ENCODE measurements at regions not wholly inside any gene's neighbourhood (a gene's known extent, or its start where the extent isn't known, plus 50 kb on each side); places are given as distances from the start of the nearest gene placed in this dataset.

DNA sequence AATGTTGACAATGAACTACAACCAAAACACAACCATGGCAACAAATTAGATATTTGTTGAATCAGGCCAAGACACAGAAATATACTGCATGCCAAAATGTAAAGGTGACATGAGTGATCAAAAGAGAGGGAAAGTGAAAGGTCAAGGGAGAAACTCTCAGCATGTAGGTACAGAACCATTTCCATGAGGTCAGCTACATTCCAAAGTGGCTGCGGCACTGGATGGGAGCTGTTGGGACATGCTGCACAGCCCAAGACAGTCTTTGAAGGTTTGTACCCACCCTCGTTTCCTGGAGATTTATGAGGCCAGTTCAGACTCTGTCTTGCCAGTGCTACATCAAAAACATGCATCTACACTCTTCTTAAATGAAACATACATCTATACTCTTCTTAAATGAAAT, 579.9 kb downstream of the BMP2 start:
- DNase-seq (ENCODE audit: low spot score), result no peak

DNA sequence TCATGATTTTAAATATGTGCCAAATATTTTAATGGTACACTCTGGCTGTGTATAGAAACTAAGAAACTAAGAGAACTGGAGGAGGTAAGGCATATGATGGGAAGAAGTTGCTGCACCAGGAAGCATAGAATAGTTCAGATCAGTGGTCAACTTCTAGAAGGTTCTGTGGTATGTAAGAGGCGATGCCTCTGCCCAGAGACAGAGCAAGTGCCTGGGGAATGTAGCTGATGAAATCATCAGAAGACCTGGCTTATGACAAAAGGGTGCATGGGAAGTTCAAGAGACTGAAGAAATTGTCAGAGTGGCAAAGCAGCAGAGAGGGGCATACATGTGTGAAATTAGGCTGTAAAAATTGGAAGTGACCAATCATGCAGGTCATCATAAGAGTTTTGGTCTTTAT, 580.8 kb downstream of the BMP2 start:
- no peak for DNase-seq (ENCODE audit: low spot score)

DNA sequence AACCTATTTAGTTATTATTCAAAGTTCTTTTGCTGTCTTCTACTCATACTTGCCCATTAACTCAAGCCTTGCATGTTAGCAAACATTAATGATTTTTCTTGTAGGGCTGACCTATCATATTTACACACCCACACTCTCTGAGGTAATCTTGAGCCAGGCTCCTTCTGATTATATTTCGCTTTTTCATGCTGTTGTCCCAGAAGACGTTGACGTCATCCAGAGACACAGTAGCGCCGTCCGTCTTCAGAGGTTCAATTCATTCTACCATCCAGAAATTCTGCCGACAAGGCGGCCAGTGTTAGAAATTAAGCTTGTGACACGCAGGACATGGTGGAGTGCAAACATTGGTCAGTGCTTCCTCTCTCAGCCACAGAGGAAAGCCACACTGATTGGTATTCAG, 584.7 kb downstream of the BMP2 start:
- no peak for DNase-seq (ENCODE audit: low spot score)

DNA sequence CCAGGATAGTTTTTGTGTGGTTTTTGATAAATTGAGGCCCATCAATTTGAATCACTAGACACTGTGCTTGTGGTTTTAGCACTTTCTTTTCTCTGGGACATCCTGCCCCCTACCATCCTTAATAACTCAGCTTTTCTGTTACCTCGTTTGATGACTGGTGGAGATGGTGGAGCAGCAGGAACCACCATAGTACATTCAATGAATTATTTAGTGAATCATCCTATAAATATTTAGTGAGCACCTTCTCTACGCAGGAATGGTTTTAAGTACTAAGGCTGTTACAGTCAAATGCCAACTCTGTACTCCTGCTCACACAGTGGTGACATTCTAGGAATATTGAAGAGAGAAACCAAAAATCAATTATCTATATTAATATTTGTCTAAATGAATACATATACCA, 585.2 kb downstream of the HAO1 start:
- DNase-seq (ENCODE audit: low spot score), result no peak

DNA sequence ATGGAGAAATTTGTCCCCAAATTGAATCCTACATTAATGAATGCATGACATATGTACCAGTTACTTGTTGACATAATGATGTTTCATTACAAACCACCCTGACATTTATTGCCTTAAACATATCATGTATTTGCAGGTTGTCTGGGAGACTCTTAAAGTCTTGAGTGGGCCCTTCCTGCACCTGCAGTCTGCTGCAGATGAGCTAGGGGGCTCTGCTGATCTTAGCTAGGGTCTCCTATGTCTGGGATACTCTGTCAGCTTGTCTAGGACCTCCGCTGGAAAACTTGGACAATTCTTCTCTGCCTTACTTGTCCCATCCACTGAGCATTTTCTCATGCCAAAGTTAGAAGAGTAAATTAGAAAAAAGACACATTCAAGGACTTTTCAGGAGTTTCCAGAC, 581.6 kb downstream of the HAO1 start:
- no peak for DNase-seq (ENCODE audit: low spot score)

DNA sequence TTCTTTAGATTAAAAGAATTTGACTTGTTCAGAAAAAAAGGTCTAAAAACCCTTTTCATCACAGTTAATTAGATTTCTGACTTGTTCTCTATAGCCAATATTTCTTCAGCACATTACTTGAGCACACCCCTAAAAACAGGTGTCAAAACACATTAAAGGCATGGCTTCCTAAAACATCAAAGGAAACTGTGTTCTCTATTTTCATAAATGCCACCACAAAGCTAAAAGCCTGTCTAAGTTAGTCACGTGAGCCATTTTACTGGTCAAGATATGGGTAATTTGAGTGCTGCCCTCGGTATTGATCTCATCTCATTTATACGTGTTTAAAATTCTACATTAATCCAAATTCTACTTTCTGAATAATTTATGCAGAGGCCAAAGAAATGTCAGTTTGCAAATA, 580.5 kb downstream of the HAO1 start:
- no peak for DNase-seq (ENCODE audit: low spot score)

DNA sequence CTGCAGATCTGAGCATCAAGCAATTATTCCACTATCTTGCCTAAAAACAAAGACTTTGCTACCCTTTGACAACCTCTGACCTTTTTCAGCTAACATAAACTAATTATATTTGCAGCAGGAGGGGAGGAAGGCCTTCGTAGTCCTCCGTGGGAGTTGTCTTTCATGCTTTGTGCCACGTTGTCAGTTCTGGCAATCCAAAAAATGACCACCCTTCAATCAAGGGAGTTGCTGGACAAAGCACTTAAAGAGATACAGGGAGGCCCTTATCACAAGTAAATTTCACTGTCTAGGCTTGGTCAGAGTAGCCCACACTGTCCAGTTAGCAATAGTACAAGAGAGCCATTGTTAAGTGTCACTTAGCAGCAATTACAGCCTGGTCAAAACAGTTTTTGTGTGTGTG, 578.9 kb downstream of the HAO1 start:
- DNase-seq (ENCODE audit: low spot score), result no peak

DNA sequence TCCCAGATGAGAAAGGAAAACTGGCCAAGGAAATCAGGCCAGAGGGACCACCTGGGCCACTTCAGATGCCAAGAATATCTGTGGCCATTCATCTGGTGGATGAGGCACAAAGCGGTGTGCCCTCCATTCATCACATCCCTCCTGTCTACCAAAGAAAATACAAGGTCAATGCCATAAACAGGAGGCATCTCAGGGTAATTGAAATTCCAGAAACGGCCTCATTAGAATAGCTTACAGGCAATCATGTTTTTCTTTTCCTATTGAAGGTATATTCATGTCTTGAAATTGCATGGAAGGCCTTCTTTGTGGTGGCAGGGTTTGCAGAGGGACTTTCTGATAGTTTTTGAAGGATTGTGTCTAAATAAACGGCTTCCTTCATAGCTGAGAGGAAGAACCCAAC, 578.3 kb downstream of the HAO1 start:
- no peak for DNase-seq (ENCODE audit: low spot score)

DNA sequence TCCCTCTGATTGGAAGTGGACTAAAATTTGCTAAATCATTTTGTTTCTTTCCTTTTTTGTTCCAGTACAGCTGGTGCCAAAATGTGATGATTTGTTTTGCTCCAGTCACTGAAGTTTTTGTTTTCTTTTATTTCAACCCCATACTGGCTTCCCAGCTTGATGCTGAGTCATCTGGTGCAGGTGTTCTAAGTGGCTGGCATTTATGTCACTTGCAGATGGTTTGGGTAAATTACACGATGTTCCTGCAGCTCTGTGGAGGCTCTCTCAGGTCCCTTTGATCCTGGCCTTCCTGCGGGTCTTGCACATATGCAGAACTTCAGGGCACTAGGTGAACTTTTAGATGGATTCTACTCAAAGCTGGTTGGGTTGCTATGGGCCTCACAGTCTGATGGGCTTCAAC, 577.7 kb downstream of the HAO1 start:
- no peak for DNase-seq (ENCODE audit: low spot score)

DNA sequence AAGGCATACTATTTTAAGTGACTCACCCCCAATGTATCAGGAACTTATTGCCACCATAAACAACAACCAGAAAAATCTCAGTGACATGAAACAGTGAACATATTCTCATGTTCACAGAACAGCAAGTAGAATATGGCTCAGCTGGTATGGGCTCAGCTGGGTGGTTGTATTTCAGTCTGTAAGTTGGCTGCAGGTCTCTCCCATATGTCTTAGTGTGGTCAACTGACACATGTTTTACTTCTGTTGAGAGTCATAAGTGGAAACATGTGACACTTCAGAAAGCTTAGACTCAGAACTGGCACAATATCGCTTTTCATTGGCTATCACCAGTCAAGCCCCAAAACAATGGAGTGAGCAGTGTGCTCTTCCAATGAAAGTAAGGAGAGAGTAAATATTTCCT, 574.1 kb downstream of the HAO1 start:
- no peak for DNase-seq (ENCODE audit: low spot score)

DNA sequence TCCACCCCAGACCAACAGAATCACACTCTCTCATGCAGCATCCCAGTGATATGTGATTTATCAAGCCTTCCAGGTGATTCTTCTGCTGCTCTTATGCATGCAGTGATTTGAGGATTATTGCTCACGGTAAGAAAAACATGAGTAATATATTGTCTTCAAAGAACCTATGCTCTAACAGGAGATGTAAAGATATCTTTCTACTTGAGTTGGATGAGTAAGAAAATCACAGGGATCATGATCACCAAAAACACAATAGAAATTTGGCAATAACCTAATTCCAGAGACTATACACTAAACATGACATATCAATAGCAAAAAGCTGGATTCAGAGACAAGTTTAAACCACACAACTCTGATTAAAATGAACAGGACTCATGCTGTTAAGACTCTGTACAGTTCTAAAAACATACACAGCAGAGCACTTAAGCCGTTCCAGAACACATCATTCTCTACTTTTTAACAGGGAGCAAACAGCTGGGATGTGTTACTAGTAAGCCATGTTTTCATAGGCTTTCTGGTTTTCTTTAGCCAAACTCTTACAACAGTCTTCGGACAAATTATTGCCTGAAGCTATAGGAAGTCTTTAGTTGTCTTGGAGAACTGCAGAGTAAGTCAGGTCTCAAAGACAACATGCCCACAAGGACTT, 568.6 kb downstream of the HAO1 start:
- DNase-seq (ENCODE audit: low spot score), result no peak

DNA sequence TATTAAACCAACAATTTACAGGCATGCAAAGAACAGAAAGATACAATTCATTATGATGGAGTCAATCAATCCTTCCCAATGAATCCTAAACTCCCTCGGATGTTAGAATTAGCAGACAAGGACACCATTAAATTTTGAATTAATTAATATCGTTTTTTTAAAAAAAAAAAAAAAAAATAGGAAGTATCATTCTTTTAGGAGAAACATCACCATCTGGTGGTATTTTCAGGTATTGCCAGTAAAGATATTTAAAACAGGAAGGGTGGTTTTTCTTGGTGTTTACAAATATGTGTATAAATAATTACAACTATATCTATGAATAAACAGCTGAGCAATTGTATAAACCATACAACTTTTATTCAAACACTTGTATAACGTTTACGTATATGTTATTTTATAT, 564.4 kb downstream of the HAO1 start:
- DNase-seq (ENCODE audit: low spot score), result no peak

DNA sequence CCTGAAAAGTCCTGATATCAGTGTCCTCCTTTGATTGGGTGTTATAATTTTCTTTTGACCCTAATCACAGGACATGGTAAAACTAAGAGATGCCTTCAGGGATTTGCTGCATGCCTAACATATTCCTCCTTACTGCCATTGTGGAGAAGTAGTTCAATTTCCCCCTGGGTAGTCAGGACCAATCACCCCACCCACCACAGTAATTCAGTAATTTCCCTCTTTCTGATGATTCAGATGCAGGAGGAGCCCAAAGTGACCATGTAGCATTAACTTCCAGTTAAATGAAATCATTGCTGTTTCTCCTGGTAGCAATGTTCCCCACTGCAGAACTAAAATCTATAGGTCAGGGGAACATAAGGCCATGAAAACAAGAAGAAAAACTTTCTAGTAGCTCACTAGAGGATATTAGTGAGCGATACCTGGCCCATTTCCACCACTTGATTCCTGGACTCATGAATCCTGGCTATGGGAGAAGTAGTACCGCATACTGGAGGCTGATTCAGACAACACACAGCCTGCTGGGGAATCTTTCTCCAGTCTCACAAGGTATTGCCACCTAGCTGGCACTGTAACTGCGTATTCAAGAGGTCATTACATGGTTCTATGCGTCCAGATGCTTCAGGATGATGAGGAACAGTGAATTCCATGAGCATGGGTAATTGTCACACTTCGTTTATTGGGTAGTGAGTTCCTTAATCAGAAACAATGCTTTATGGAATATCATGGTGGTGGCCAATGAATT, 561.2 kb downstream of the HAO1 start:
- peak; percentile 57 for DNase-seq (ENCODE audit: low spot score)

DNA sequence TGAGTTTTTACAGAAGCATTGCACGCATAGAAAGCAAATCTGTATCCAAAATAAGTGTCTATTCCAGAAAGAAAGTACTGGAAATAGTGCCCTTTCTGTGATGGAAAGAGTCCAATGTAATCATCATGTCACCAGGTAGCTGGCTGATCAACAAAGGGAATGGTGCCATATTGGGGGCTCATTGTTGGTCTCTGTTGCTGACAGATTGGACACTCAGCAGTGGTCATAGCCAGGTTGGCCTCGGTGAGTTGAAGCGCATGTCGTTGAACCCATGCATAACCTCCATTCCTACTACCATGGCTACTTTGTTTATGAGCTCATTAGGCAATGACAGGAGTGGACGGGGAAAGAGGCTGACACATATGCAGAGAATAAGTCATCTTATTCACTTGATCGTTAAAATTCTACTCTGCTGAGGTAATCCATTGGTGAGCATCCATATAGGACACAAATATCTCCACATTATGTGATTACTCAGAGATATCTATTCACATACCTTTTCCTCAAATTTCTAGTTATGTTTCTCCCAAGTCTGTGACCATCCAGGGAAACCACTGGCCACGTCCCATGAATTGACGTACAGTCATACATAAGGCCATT, 560.5 kb downstream of the HAO1 start:
- DNase-seq (ENCODE audit: low spot score), result peak; percentile 65

DNA sequence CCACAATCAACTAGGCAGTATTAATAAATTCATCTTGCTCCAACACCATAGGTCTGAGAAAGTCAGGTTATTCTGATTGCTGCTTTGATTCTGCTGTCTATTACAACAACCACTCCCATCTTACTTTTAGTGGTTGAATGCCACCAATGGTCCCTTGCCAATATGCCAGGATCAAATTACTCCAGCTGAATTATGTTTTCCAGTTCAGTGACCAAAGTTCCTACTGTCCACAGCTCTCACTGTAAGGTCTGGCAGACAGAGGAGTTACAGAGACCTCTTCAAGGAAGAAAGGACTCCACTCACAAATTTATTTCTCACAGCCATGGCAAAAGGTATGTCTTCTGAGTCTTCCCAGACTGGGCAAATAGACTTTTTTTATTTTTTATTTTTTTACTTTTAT, 557.0 kb downstream of the HAO1 start:
- DNase-seq (ENCODE audit: low spot score), result no peak

DNA sequence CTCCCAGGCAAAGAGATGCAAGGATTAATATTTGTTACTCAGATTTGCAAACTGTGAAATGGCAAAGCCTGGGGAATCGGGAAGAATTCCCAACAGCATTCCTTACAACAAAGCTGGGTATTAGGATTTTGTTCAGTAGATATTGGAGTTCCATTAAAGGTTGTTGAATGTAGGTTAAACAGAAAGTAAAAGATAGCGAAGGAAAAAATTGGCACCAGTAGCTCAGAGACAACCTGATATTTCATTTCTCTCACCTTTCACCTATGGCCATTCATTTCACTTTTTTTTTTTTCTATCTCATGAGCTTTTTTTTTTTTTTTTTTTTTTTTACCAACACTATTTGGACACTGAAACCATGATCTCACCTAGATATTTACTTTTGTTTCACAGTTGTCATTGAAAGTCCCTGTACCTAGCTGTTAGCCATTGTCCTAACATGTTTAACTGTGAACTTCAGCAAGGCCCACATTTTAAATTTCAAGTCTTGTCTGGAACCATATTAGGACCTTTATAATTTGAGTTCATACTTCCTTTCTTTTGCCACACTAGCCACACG, 552.5 kb downstream of the HAO1 start:
- DNase-seq (ENCODE audit: low spot score), result no peak

DNA sequence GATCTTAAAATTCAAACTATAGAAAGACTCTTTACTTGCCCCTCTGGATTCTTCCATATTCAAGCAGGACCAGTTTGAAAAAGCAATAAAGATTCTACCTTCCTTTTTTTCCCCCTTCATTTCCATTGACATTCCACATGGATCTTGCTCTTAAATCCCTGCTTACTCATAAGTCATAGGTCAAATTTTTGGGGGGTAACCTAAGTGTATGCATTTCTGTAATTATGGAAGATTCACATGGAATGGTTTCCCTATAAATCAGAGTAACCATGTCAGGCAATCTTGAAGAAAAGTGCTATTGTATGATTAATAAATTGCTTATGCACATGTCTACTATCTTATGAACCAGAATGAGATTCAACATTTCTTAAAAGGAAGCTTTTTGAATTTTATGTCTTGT, 551.0 kb downstream of the HAO1 start:
- DNase-seq (ENCODE audit: low spot score), result no peak

DNA sequence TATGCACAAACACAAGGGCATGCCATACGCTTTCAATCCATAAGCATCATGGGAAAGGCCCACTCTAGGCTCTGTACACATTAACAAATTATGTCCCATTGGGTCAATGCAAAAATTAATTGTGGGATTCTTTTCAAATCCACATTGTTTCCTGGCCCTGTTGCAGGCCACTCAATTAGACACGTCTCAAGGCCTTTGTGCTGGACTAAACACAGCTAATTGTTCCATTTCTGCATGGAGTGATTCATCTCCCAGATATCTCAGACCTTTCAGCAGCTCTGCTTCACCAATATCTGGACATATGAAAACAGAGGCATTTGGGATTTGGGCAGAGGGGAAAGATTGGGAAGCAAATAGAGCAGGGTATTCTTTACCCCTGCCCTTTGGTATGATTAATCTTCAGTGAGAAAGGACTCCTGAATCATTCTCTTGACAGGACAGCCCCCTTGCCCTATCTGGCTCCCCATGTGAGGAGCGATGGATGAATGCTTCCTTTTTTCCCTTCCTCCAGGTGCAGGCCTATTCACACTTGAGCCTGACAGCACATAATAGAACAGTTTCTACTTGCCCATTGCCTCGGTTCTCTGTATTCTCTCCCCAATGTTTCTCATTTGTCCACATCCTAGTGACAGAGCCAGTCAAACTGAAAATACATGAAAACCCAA, 547.6 kb downstream of the HAO1 start:
- DNase-seq (ENCODE audit: low spot score), result no peak

DNA sequence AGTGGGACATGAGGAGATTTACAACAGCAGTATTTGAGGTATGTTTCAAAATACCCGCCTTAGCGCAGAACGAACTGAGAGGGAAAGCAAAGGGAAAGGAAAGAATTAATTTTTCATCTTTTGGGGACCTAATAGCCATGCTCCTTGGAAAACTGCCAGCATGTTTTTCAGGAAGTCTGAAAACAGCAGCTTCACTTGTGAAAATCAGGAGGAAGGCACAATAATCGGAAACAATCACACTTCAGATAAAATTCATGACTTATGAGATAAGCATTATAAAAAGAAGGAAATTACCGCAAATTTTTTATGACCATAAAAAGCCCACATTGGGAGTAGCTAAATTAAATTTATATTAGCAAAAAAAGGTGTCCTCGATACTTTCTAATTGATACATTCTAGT, 541.1 kb downstream of the HAO1 start:
- no peak for DNase-seq (ENCODE audit: low spot score)

DNA sequence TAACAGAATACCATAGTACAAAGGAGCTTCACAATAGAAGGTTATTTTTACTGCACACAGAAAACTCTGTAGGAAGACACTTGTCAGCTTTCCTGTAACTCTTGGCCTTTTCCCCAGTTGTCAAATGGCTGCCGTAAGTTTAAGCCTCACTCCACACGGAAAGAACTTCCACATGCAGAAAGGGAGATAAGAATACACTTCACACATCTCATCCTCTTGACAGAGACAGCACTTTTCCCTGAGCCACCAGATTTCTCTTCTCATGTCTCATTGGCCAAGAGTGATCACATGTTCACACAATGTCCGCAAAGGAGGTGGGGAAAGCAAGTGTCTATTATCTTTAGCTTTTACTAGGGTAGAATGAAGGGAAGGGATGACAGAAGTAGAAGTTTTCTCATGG, 540.7 kb downstream of the HAO1 start:
- no peak for DNase-seq (ENCODE audit: low spot score)

DNA sequence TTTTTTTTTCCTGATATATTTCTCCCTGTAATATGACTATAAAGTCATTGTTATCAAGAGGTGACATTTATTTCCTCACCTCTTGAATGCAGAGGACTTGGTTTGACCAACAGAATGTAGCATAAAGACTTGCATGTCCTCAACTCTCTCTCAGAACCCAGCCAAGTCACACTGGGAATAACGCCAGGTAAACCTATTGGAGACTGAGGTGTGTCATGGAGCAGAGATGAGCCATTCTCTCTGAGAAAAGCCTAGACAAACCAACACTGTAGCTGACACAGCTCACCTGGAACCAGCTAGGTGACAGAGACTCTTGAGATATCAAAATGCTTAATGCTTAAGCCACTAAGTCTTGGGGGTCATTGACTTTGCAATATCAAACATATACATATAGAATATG, 533.6 kb downstream of the HAO1 start:
- DNase-seq (ENCODE audit: low spot score), result no peak

DNA sequence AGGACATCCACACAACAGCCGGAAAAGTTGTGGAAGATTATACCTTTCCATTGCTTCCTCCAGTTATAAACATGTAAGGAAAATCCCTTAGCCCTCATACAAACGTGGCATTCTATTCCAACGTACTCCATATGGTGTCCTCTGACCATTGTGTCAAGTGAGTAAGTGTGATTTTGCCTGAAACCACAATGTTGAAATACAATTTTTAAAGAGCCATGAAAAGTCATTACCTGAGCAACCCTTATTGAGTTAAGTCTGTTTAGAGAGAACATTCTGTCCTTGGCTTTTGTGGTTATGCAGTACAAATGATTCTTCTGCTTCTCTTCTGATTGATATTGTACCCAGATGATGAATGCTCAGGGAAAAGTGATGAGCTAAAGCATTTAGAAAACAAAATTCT, 530.1 kb downstream of the HAO1 start:
- DNase-seq (ENCODE audit: low spot score), result no peak

DNA sequence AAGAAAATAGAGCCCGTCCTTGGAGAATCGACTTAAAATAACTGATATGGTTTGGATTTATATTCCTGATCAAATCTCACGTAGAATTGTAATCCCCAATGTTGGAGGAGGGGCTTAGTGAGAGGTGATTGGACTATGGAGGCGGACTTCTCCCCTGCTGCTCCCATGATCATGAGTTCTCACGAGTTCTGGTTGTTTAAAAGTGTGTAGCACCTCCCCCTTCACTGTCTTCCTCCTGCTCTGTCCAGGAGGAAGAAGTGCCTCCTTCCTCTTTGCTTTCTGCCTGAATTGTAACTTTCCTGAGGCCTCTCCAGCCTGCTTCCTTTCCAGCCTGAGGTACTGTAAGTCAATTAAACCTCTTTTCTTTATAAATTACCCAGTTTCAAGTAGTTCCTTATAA, 529.2 kb downstream of the HAO1 start:
- DNase-seq (ENCODE audit: low spot score), result no peak
